ENCODE measurements at regions not wholly inside any gene's neighbourhood (a gene's known extent, or its start where the extent isn't known, plus 50 kb on each side); places are given as distances from the start of the nearest gene placed in this dataset.

- no peaks in the 10 kb centered on the region for H3K79me2 ChIP-seq (ENCODE audit: insufficient read depth)
- H3K27me3 ChIP-seq (ENCODE audit: insufficient read depth) = no peaks in the 10 kb centered on the region
- no peak overlapping the region for H3K27ac ChIP-seq (ENCODE audit: low read depth in 2 of 2, low read length in 1 of 2)
- H3K4me3 ChIP-seq (ENCODE audit: low read depth in 2 of 2, low read length in 1 of 2) = no peak overlapping the region
- H4K20me1 ChIP-seq (ENCODE audit: insufficient read depth) = no peaks in the 10 kb centered on the region
- no peaks in the 10 kb centered on the region for H3F3A ChIP-seq (replicated peaks; ENCODE audit: insufficient read depth)
- no peaks in the 10 kb centered on the region for H3K36me3 ChIP-seq (replicated peaks in 1 of 2; ENCODE audit: control insufficient read depth in 1 of 2, insufficient read depth in 2 of 2, low read length in 1 of 2)
- DNase-seq = no peak
- peaks cover 0 to 9% of the 10 kb centered on the region in 2 experiments; a peak in 1 of 4 replicates for H3K4me1 ChIP-seq (ENCODE audit: control insufficient read depth in 1 of 2, insufficient read depth in 2 of 2, low read depth in 1 of 2, low read length in 1 of 2)
- H3K9me3 ChIP-seq = no peaks in the 10 kb centered on the region
- no peaks in the 10 kb centered on the region for H3K9me2 ChIP-seq
- TF ChIP-seq YY1 (IDR thresholded peaks at IDR 0.05; ENCODE audit: low read depth) (no peak), NRF1 (IDR thresholded peaks at IDR 0.05; ENCODE audit: low read depth, low read length) (no peak), TCF12 (IDR thresholded peaks at IDR 0.05) (no peak), RFX5 (IDR thresholded peaks at IDR 0.05; ENCODE audit: low read length) (no peak), RXRA (IDR thresholded peaks at IDR 0.05; ENCODE audit: borderline replicate concordance, low read depth) (no peak), RAD21 (IDR thresholded peaks at IDR 0.05; ENCODE audit: low read length) (no peak), JUND (IDR thresholded peaks at IDR 0.05) (no peak), REST (IDR thresholded peaks at IDR 0.05; ENCODE audit: low read depth, low read length) (no peak), EP300 (IDR thresholded peaks at IDR 0.05; ENCODE audit: borderline replicate concordance in 1 of 2, low read depth in 1 of 2, low read length in 1 of 2) (no peak), FOXM1 (IDR thresholded peaks at IDR 0.05; ENCODE audit: low read depth) (no peak), FOXJ3 (CRISPR knock-in tag; IDR thresholded peaks at IDR 0.05) (no peak), SIN3A (IDR thresholded peaks at IDR 0.05; ENCODE audit: borderline replicate concordance, low read depth, low read length) (no peak), POLR2AphosphoS5 (IDR thresholded peaks at IDR 0.05; ENCODE audit: low read depth, low read length) (no peak), FOSL2 (IDR thresholded peaks at IDR 0.05; ENCODE audit: borderline replicate concordance, low read depth) (no peak), RCOR1 (IDR thresholded peaks at IDR 0.05; ENCODE audit: low read length) (no peak)
- TF ChIP-seq, protein P1, sequence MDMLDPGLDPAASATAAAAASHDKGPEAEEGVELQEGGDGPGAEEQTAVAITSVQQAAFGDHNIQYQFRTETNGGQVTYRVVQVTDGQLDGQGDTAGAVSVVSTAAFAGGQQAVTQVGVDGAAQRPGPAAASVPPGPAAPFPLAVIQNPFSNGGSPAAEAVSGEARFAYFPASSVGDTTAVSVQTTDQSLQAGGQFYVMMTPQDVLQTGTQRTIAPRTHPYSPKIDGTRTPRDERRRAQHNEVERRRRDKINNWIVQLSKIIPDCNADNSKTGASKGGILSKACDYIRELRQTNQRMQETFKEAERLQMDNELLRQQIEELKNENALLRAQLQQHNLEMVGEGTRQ (IDR thresholded peaks at IDR 0.05; ENCODE audit: borderline replicate concordance, low read depth, low read length) = no peak
- TF ChIP-seq, protein P2, sequence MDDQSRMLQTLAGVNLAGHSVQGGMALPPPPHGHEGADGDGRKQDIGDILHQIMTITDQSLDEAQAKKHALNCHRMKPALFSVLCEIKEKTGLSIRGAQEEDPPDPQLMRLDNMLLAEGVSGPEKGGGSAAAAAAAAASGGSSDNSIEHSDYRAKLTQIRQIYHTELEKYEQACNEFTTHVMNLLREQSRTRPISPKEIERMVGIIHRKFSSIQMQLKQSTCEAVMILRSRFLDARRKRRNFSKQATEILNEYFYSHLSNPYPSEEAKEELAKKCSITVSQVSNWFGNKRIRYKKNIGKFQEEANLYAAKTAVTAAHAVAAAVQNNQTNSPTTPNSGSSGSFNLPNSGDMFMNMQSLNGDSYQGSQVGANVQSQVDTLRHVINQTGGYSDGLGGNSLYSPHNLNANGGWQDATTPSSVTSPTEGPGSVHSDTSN (IDR thresholded peaks at IDR 0.05) = no peak
- WGBS (ENCODE audit: low lambda C conversion rate) = 44% methylated on average over 11 of the region's 13 CpGs
- POLR2A ChIA-PET = no interaction called here
- CTCF ChIA-PET = interaction anchor here (0.6 to 2.2 kb wide), 3 partner anchors 12 to 17 kb away, joined by 3 to 5 read pairs (median 3); no protein-coding TSS in a partner anchor
- H3K4me2 ChIP-seq = no peak overlapping the region
- no peak overlapping the region for H2AFZ ChIP-seq (ENCODE audit: low read depth)
- H3K9ac ChIP-seq = no peak overlapping the region
These were observed 417.5 kb upstream of the MYT1L start for GRCh38 chr2:2748399-2749205.
